OCI-LY1 (cell line): ENCODE measurements at regions not wholly inside any gene's neighbourhood (a gene's known extent, or its start where the extent isn't known, plus 50 kb on each side); places are given as distances from the start of the nearest gene placed in this dataset.

Source experiments
- H2AFZ ChIP-seq: fragments of 200-600 bp; sonication (generic), shearing (Covaris generic); 2 replicates; pipeline ENCODE4 v1.6.0; 2014; ENCODE audit warnings: antibody characterized with exemption, mild to moderate bottlenecking, low read length
- H3F3A ChIP-seq: fragments of 200-600 bp; sonication (generic), shearing (Covaris generic); 2 replicates; pipeline ENCODE4 v1.6.0; 2014; ENCODE audit warnings: mild to moderate bottlenecking, antibody characterized with exemption, low read length, moderate library complexity; ENCODE audit not compliant: insufficient read depth
- H3K27ac ChIP-seq: fragments of 200-600 bp; sonication (generic); 2 replicates; pipeline ENCODE4 v1.5.1; 2014; ENCODE audit warnings: low read length, mixed run types, mild to moderate bottlenecking, low read depth; ENCODE audit not compliant: poor library complexity, severe bottlenecking
- H3K27me3 ChIP-seq: fragments of 200-600 bp; sonication (generic); 2 replicates; pipeline ENCODE4 v1.6.0; 2014; ENCODE audit warnings: antibody characterized with exemption, mild to moderate bottlenecking, low read length, moderate library complexity; ENCODE audit not compliant: insufficient read depth
- H3K36me3 ChIP-seq: fragments of 200-600 bp; sonication (generic); 2 replicates; pipeline ENCODE4 v1.6.1; 2014; ENCODE audit warnings: mild to moderate bottlenecking, antibody characterized with exemption, low read length, moderate library complexity, mixed read lengths; ENCODE audit not compliant: insufficient read depth
- H3K4me1 ChIP-seq: fragments of 200-600 bp; sonication (generic); 2 replicates; pipeline ENCODE4 v1.5.1; 2014; ENCODE audit warnings: mild to moderate bottlenecking, low read length, moderate library complexity; ENCODE audit not compliant: insufficient read depth, severe bottlenecking
- H3K4me2 ChIP-seq: fragments of 200-600 bp; sonication (generic), shearing (Covaris generic); 2 replicates; pipeline ENCODE4 v1.6.1; 2014; ENCODE audit warnings: low read length
- H3K4me3 ChIP-seq: fragments of 200-600 bp; sonication (generic); 2 replicates; pipeline ENCODE4 v1.5.1; 2014; ENCODE audit warnings: low read length, low read depth, mild to moderate bottlenecking, mixed read lengths; ENCODE audit not compliant: poor library complexity, severe bottlenecking
- H3K79me2 ChIP-seq: fragments of 200-600 bp; shearing (Covaris generic); 2 replicates; pipeline ENCODE4 v1.6.1; 2016; ENCODE audit warnings: mixed run types, low read length, mixed read lengths; ENCODE audit not compliant: insufficient read depth
- H3K9ac ChIP-seq: fragments of 200-600 bp; sonication (generic), shearing (Covaris generic); 2 replicates; pipeline ENCODE4 v1.6.1; 2014; ENCODE audit warnings: mild to moderate bottlenecking, low read length, mixed read lengths
- H3K9me2 ChIP-seq: fragments of 200-600 bp; sonication (generic), shearing (Covaris generic); 2 replicates; pipeline ENCODE4 v1.6.1; 2014; ENCODE audit warnings: low read depth, mild to moderate bottlenecking, low read length, mixed read lengths
- H3K9me3 ChIP-seq: fragments of 200-600 bp; shearing (Covaris generic); 2 replicates; pipeline ENCODE4 v1.6.1; 2014; ENCODE audit warnings: low read length, mixed read lengths
- H4K20me1 ChIP-seq: fragments of 200-600 bp; sonication (generic), shearing (Covaris generic); 2 replicates; pipeline ENCODE4 v1.6.0; 2016; ENCODE audit warnings: mild to moderate bottlenecking, low read length; ENCODE audit not compliant: insufficient read depth
- EZH2 ChIP-seq: fragments of 200-600 bp; sonication (generic), shearing (Covaris generic); IDR thresholded peaks from 2 replicates; pipeline ENCODE4 v1.8.0; 2017; ENCODE audit warnings: borderline replicate concordance, mixed run types, mild to moderate bottlenecking, antibody characterized with exemption, low read length, moderate library complexity, mixed read lengths
- TF ChIP-seq, protein P1 (sequence below): fragments of 200-600 bp; sonication (generic), shearing (Covaris generic); IDR thresholded peaks from 2 replicates; pipeline ENCODE4 v1.5.1; 2017; ENCODE audit warnings: mild to moderate bottlenecking, antibody characterized with exemption, low read length, moderate library complexity, mixed read lengths

DNA sequence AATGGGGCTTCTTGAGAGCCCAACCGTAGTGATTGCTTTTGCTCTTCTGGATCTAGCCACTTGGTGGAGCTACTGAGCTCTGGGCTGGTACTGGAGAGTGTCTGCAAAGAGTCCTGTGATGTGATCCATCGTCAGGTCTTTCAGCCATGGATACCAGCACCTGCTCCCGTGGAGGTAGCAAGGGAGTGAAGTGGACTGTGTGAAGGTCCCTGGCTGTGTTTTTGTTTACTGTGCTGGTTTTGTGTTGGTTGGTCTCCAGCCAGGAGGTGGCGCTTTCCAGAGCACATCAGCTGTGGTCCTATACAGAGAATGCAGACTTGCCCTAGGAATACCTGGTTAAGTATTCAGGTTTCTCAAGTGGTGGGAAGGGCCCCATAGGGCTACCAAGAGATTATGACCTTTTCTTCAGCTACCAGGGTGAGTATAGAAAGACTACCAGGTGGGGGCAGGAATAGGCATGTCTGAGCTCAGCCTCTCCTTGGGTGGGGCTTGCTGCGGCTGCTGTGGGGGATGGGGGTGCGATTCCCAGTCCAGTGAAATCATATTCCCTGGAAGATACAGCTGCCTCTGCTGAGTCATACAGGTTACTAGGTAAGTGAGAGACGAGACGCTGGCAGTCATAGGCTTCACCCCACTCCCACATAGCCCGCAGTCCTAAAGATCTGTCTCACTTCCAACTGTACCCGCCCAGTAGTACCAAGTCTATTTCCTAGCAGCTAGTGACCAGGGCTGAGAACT, 733.7 kb downstream of the ZNF385D start:
- Histone ChIP-seq H3K9ac (no peak overlapping the region), H3K4me2 (no peak overlapping the region), H3K36me3 (no peaks in the 10 kb centered on the region), H2AFZ (no peak overlapping the region), H3K9me2 (no peaks in the 10 kb centered on the region), H3F3A (no peaks in the 10 kb centered on the region), H3K27me3 (no peaks in the 10 kb centered on the region), H3K79me2 (no peaks in the 10 kb centered on the region), H3K4me1 (no peaks in the 10 kb centered on the region), H4K20me1 (no peaks in the 10 kb centered on the region), H3K9me3 (no peaks in the 10 kb centered on the region), H3K27ac (no peak overlapping the region), H3K4me3 (no peak overlapping the region)
- no peak for TF ChIP-seq EZH2
- TF ChIP-seq, protein P1, sequence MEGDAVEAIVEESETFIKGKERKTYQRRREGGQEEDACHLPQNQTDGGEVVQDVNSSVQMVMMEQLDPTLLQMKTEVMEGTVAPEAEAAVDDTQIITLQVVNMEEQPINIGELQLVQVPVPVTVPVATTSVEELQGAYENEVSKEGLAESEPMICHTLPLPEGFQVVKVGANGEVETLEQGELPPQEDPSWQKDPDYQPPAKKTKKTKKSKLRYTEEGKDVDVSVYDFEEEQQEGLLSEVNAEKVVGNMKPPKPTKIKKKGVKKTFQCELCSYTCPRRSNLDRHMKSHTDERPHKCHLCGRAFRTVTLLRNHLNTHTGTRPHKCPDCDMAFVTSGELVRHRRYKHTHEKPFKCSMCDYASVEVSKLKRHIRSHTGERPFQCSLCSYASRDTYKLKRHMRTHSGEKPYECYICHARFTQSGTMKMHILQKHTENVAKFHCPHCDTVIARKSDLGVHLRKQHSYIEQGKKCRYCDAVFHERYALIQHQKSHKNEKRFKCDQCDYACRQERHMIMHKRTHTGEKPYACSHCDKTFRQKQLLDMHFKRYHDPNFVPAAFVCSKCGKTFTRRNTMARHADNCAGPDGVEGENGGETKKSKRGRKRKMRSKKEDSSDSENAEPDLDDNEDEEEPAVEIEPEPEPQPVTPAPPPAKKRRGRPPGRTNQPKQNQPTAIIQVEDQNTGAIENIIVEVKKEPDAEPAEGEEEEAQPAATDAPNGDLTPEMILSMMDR = peak; percentile 79

DNA sequence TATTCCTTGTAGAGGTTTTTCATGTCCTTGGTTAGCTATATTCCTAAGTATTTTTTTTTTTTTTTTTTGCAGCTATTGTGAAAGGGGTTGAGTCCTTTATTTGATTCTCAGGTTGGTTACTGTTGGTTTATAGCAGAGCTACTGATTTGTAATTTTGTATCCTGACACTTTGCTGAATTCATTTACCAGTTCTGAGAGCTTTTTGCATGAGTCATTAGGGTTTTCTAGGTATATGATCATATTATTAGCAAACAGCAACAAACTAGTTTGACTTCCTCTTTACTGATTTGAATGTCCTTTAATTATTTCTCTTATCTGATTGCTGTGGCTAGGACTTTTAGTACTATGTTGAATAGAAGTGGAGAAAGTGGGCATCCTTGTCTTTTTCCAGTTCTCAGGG, 737.4 kb downstream of the ZNF385D start:
- no peak overlapping the region for H2AFZ ChIP-seq
- H3K79me2 ChIP-seq = no peaks in the 10 kb centered on the region
- H3K4me2 ChIP-seq = no peak overlapping the region
- H3K4me1 ChIP-seq = no peaks in the 10 kb centered on the region
- no peak overlapping the region for H3K27ac ChIP-seq
- no peaks in the 10 kb centered on the region for H3K27me3 ChIP-seq
- H3K4me3 ChIP-seq = no peak overlapping the region
- H3K9me3 ChIP-seq = no peaks in the 10 kb centered on the region
- TF ChIP-seq, protein P1 = no peak
- no peak for TF ChIP-seq EZH2
- H3K9ac ChIP-seq = no peak overlapping the region
- H3K36me3 ChIP-seq = no peaks in the 10 kb centered on the region
- H4K20me1 ChIP-seq = no peaks in the 10 kb centered on the region
- H3F3A ChIP-seq = no peaks in the 10 kb centered on the region
- no peaks in the 10 kb centered on the region for H3K9me2 ChIP-seq

DNA sequence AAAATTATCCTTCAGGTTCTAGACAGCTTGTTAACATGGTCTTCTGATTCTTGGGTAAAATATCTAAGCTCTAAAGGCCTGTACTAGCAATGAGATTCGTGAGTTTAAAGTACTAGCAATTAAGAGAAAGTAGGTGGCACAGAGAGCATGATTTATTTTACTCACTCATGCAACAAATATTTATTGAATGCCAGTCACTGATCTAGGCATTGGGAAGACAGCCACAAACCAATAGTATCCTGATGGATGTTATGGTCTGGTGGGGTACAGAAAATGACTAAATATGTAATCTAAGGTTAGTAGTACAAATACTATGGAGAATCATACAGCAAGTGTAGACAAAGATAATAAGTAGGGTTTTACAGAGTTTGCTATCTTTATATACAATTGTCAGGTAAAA, 751.3 kb downstream of the ZNF385D start:
- Histone ChIP-seq H3K9me2 (no peaks in the 10 kb centered on the region), H3K79me2 (no peaks in the 10 kb centered on the region), H3K4me2 (no peak overlapping the region), H3F3A (no peaks in the 10 kb centered on the region), H3K9ac (no peak overlapping the region), H3K36me3 (no peaks in the 10 kb centered on the region), H4K20me1 (no peaks in the 10 kb centered on the region), H3K4me1 (no peaks in the 10 kb centered on the region), H3K27ac (no peak overlapping the region), H3K9me3 (no peaks in the 10 kb centered on the region), H3K27me3 (no peaks in the 10 kb centered on the region), H3K4me3 (no peak overlapping the region), H2AFZ (no peak overlapping the region)
- no peak for TF ChIP-seq EZH2
- TF ChIP-seq, protein P1 = no peak
